ENCODE measurements at regions not wholly inside any gene's neighbourhood (a gene's known extent, or its start where the extent isn't known, plus 50 kb on each side); places are given as distances from the start of the nearest gene placed in this dataset.

- no peak for TF ChIP-seq CTCF (IDR thresholded peaks at IDR 0.05; ENCODE audit: low read depth, low read length, missing control alignments)
- DNase-seq (ENCODE audit: extremely low read depth, low read depth), result no peak
- H3K4me3 ChIP-seq (replicated peaks; ENCODE audit: low read depth, low read length), result no peak overlapping the region
Observed at GRCh38 chr22:47631571-47632102, 869.2 kb downstream of the TBC1D22A start.

DNA sequence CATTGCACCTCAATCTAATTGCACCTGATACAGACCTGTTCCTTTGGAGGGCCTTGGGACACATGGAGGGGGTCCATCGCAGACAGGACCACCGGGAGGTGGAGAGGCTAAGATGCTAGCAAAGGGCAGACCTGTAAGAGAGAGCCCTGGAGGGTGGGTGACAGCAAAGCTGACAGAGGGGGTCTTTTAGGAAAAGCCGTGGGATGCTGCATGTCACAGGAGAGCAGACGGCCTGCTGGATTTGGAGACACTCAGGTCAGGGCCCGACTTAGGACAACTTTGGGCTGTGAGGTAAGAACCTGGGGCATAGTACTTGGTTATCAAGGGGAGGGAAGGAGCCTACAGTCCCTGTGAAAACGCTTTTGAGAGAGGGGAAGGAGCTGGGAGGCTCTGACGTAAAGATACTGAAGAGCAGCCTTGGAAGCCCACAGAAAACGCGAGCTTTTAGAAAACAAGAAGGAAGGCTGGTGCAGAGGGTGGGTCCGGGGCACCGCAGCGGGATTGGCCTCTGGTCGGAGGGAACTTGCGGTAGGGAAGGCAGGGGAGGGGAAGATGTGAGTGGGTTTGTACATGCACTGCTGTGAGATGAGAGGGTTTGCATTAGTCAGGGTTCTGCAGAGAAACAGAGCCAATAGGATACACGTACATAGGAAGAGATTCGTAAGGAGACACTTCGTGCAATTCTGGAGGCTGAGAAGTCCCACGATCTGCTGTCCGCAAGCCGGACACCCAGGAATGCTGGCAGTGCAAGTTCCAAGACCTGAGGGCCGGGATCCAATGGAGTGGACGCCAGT is 868.5 kb downstream of the TBC1D22A start:
- no peak for DNase-seq (ENCODE audit: extremely low read depth, low read depth)
- no peak overlapping the region for H3K4me3 ChIP-seq (replicated peaks; ENCODE audit: low read depth, low read length)
- no peak for TF ChIP-seq CTCF (IDR thresholded peaks at IDR 0.05; ENCODE audit: low read depth, low read length, missing control alignments)

DNA sequence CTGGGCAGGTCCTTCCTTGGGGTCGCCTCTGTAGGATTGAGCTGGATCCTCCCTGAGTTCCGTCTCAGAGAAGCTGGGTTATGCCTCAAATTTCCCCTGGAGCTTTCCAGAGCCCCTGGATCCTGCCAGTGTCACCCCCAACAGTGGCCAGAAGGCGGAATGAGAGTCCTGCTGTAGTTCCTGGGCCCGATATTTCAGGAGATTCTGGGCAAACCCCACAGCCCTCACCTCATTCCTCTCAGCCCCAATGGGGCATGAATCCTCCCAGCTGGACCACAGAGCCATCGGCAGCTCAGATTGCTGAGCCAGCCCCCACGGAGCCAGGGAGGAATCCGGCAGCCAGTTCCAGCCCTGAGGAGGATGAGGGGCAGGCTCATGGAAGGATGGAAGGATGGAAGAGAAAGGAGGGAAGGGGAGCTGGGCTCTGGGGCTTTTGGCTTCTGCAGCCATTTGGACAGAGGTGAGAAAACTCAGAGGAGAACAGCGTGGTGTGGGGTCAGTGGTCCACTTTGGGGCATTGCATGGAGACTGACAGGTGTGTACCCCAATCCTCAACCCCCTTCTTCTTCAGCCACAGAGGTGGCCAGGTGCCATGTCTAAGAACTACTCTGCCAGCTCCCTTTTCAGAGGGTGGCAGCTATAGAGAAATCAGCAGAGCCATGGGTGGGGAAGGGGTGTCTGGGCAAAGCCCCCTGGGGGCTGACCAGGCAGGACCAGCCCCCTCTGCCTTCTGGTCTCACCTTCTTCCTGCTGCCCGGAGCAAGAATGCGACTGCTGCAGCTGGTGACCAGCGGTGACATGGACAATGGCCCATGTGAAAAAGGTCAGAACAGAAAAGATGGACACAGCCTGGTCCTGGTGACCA is 867.6 kb downstream of the TBC1D22A start:
- no peak for TF ChIP-seq CTCF (IDR thresholded peaks at IDR 0.05; ENCODE audit: low read depth, low read length, missing control alignments)
- H3K4me3 ChIP-seq (replicated peaks; ENCODE audit: low read depth, low read length), result no peak overlapping the region
- DNase-seq (ENCODE audit: extremely low read depth, low read depth), result no peak

GRCh38 chr22:47629273-47629711 is 866.8 kb downstream of the TBC1D22A start:
- DNase-seq (ENCODE audit: extremely low read depth, low read depth), result no peak

DNA sequence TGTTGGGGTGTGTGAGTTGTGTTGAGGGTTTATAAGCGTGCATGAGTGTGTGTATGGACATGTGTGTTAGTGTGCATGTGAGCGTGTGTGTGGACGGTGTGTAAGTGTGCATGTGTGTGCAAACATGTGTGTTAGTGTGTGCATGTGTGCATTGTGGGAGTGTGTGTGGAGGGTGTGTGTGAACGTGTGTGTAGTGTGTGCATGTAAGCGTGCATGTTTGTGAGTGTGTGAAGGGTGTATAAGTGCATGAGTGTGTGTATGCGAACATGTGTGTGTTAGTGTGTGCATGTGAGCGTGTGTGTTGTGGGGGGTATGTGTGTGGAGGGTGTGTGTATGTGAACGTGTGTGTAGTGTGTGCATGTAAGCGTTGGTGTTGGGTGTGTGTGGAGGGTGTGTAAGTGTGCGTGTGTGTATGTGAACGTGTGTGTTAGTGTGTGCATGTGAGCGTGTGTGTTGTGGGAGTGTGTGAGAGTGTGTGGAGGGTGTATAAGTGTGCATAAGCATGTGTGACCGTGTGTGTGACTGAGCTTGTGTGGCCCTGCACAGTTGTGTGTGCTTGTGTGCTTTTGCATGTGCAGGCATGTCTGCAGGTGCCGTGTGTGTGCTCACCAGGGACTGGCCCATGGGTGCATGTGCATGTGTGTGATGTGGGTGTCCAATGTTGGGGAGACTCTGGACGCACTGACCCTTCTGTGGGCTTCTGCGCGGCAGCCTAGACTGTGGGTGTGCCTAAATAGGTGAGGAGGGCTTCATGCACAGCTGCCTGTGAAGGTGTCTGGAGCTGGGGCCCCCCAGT is 866.2 kb downstream of the TBC1D22A start:
- no peak overlapping the region for H3K4me3 ChIP-seq (replicated peaks; ENCODE audit: low read depth, low read length)
- TF ChIP-seq CTCF (IDR thresholded peaks at IDR 0.05; ENCODE audit: low read depth, low read length, missing control alignments), result no peak
- DNase-seq (ENCODE audit: extremely low read depth, low read depth), result no peak

More at GRCh38 chr22:47629273-47629711, 866.8 kb downstream of the TBC1D22A start:
- TF ChIP-seq CTCF (IDR thresholded peaks at IDR 0.05; ENCODE audit: low read depth, low read length, missing control alignments), result no peak
- no peak overlapping the region for H3K4me3 ChIP-seq (replicated peaks; ENCODE audit: low read depth, low read length)

DNA sequence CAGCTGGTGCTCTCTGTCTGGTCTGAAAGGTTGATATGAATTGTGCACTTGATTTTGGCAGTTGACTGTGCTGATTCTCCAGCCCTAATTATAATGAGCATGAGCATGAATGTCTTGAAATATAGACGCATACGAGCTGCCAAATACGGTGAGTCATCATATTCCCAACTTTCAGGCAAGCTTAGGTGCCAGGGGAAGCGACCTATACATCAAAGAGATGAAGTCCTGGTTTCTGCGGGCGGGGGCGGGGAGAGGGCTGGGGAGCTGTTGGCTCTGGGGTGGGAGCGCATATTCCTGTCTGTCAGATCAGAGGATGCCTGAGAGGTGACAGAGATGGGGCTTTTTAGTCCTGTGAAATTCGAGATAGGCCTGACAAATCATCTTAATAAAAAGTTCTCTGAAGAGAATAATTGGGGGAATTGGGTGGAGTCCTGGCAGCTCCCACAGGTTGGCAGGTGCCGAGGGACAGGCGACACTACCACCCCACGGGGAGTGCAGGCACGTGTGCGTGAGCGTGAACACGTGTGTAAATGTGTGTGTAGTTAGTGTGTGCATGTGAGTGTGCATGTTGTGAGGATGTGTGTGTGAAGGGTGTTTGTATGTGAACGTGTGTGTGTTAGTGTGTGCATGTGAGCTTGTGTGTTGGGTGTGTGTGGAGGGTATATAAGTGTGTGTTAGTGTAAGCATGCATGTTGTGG is 865.3 kb downstream of the TBC1D22A start:
- no peak overlapping the region for H3K4me3 ChIP-seq (replicated peaks; ENCODE audit: low read depth, low read length)
- no peak for DNase-seq (ENCODE audit: extremely low read depth, low read depth)
- no peak for TF ChIP-seq CTCF (IDR thresholded peaks at IDR 0.05; ENCODE audit: low read depth, low read length, missing control alignments)
